PC-9 (cell line): ENCODE measurements at regions not wholly inside any gene's neighbourhood (a gene's known extent, or its start where the extent isn't known, plus 50 kb on each side); places are given as distances from the start of the nearest gene placed in this dataset.

Experiments
- BruUV-seq: library from RNA; stranded (reverse); fragments of 400-500 nt; replicated peaks from 2 replicates; lab custom pipeline; 2021; lab: Mats Ljungman, UMichigan
- CTCF ChIA-PET: fragments of 300-600 bp; sonication (Branson Sonifier 250); formaldehyde crosslinking; loops from one replicate; lab custom pipeline; 2022; ENCODE audit warnings: antibody characterized with exemption; lab: Charles Lee
- POLR2A ChIA-PET: fragments of 300-600 bp; sonication (Branson Sonifier 250); formaldehyde crosslinking; loops from one replicate; lab custom pipeline; 2022; ENCODE audit warnings: antibody characterized with exemption; ENCODE audit not compliant: unreplicated experiment; lab: Charles Lee
- DNase-seq, 2 experiments: peaks; one replicate each; pipeline versions ENCODE4 v3.0.0 to v3.0.0-alpha.2; 2015 to 2022; ENCODE audit warnings: mixed read lengths in 1 of 2
- H2AFZ ChIP-seq: fragments of 200-600 bp; sonication (generic); 2 replicates; pipeline ENCODE4 v1.8.1; 2017; ENCODE audit warnings: antibody characterized with exemption
- H3F3A ChIP-seq: fragments of 200-600 bp; sonication (generic); 2 replicates; pipeline ENCODE4 v1.8.1; 2017; ENCODE audit warnings: antibody characterized with exemption, mild to moderate bottlenecking, low read depth; ENCODE audit not compliant: insufficient read depth
- H3K27ac ChIP-seq: fragments of 200-600 bp; sonication (generic); 2 replicates; pipeline ENCODE4 v1.6.1; 2016; ENCODE audit warnings: mixed run types
- H3K27me3 ChIP-seq: fragments of 200-600 bp; sonication (generic); 2 replicates; pipeline ENCODE4 v1.6.1; 2016; ENCODE audit warnings: low read depth, mixed run types; ENCODE audit not compliant: insufficient read depth
- H3K36me3 ChIP-seq: fragments of 200-600 bp; sonication (generic); 2 replicates; pipeline ENCODE4 v1.6.1; 2016; ENCODE audit warnings: low read depth, mixed run types
- H3K4me1 ChIP-seq: fragments of 200-600 bp; sonication (generic); replicated peaks from 2 replicates; pipeline ENCODE4 v1.6.1; 2016; ENCODE audit warnings: mixed run types; ENCODE audit not compliant: insufficient read depth
- H3K4me2 ChIP-seq: fragments of 200-600 bp; sonication (generic); 2 replicates; pipeline ENCODE4 v1.6.1; 2017; ENCODE audit warnings: mixed run types
- H3K4me3 ChIP-seq: fragments of 200-600 bp; sonication (generic); 2 replicates; pipeline ENCODE4 v1.6.1; 2016; ENCODE audit warnings: mixed run types
- H3K79me2 ChIP-seq: fragments of 200-600 bp; sonication (generic); 2 replicates; pipeline ENCODE4 v1.6.1; 2017; ENCODE audit warnings: low read depth, mixed run types
- H3K9me2 ChIP-seq: fragments of 200-600 bp; sonication (generic); 2 replicates; pipeline ENCODE4 v1.8.1; 2017; ENCODE audit warnings: mild to moderate bottlenecking; ENCODE audit not compliant: insufficient read depth
- H3K9me3 ChIP-seq: fragments of 200-600 bp; sonication (generic); 2 replicates; pipeline ENCODE4 v1.8.1; 2016; ENCODE audit warnings: low read depth; ENCODE audit not compliant: insufficient read depth
- H4K20me1 ChIP-seq: fragments of 200-600 bp; sonication (generic); 2 replicates; pipeline ENCODE4 v1.8.1; 2017; ENCODE audit not compliant: insufficient read depth
- EZH2 ChIP-seq: fragments of 200-600 bp; sonication (generic); IDR thresholded peaks from 2 replicates; pipeline ENCODE4 v1.8.0; 2017; ENCODE audit warnings: antibody characterized with exemption, low read depth
- intact Hi-C: fragments of 100-400 bp; cut with micrococcal nuclease; formaldehyde crosslinking; loops from one replicate; pipeline ENCODE4 v1.10.0; 2022; ENCODE audit not compliant: unreplicated experiment
- TF ChIP-seq, protein P1 (sequence below): fragments of 200-600 bp; sonication (generic); conservative IDR thresholded peaks from 2 replicates; pipeline ENCODE4 v1.6.1; 2017; ENCODE audit warnings: mixed run types, antibody characterized with exemption, mild to moderate bottlenecking, moderate library complexity

DNA sequence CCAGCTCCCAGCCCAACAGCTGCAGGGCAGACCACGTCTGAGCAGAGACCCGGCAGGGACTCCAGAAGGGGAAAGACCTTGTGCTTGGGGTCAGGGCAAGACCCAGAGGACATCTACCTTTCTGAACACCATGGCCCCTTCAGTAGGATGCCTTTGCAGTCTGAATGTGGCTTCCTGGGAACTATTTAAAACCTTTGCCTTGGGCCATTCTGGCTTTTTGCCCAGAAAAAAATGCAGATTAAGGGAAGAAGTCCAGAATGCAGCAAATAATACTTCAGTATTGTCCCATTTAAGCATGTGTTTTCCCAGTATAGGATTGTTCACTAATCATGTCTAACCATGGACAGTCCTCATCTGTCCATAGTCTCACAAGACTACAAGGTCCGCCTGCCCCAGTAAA lies 67.5 kb upstream of the ERCC6L2 start:
- Histone ChIP-seq H3K9me2 (no peaks in the 10 kb centered on the region), H3K4me1 (no peaks in the 10 kb centered on the region), H3K4me2 (no peak overlapping the region), H3K9me3 (no peaks in the 10 kb centered on the region; the same call in 1 of the 2 replicates), H3K27me3 (0 out of 2 replicates have a peak, but pooled peaks cover 4% of the 10 kb centered on the region), H3F3A (no peaks in the 10 kb centered on the region), H4K20me1 (no peaks in the 10 kb centered on the region), H3K4me3 (no peak overlapping the region), H3K79me2 (no peaks in the 10 kb centered on the region), H3K27ac (no peak overlapping the region), H2AFZ (no peak overlapping the region), H3K36me3 (no peaks in the 10 kb centered on the region)
- peak in 1 of 2 experiments; percentile 49 for DNase-seq
- CTCF ChIA-PET, result no interaction called here
- TF ChIP-seq, protein P1, sequence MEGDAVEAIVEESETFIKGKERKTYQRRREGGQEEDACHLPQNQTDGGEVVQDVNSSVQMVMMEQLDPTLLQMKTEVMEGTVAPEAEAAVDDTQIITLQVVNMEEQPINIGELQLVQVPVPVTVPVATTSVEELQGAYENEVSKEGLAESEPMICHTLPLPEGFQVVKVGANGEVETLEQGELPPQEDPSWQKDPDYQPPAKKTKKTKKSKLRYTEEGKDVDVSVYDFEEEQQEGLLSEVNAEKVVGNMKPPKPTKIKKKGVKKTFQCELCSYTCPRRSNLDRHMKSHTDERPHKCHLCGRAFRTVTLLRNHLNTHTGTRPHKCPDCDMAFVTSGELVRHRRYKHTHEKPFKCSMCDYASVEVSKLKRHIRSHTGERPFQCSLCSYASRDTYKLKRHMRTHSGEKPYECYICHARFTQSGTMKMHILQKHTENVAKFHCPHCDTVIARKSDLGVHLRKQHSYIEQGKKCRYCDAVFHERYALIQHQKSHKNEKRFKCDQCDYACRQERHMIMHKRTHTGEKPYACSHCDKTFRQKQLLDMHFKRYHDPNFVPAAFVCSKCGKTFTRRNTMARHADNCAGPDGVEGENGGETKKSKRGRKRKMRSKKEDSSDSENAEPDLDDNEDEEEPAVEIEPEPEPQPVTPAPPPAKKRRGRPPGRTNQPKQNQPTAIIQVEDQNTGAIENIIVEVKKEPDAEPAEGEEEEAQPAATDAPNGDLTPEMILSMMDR, result no peak
- TF ChIP-seq EZH2, result no peak
- intact Hi-C loops, result loop anchor here (5.0 kb wide), 1 partner anchor 49 kb away; no protein-coding TSS in a partner anchor
- BruUV-seq, result no TSS peak
- POLR2A ChIA-PET, result no interaction called here

DNA sequence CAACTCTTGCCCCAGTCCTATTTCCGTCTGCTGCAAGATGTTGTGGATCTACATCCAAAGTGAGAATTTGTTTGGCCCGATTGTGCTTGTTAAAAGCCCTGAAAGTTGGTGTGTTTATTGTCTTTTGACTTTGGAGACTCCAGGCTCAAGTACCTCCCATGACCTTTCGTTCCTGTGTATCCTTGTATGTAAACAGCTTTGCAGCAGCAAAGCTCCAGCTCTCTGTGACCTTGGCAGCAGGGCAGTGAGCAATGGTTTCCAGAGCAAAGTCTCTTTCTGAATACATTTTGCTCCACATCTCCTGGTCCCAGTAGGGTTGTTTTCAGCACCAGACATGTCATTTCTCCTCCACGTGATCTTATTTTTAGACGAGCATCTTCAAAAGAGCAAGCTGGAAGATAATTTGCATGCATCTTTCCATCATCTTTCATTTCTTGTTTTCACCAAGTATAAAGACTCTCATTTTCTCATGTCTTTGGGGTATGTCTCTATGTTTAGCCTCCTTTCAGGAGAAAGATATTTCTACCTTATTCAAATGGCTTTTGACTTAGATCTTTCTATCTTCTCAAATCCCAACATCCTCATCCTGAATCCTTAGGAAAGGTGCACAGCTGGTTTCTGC lies 68.1 kb upstream of the ERCC6L2 start:
- no peak overlapping the region for H2AFZ ChIP-seq
- ChIA-PET POLR2A (no interaction called here), CTCF (no interaction called here)
- no peaks in the 10 kb centered on the region for H3K4me1 ChIP-seq
- no peaks in the 10 kb centered on the region for H4K20me1 ChIP-seq
- no peaks in the 10 kb centered on the region for H3K9me2 ChIP-seq
- H3K4me2 ChIP-seq, result no peak overlapping the region
- H3K27me3 ChIP-seq, result 0 out of 2 replicates have a peak, but pooled peaks cover 4% of the 10 kb centered on the region
- H3K9me3 ChIP-seq, result no peaks in the 10 kb centered on the region; the same call in 1 of the 2 replicates
- TF ChIP-seq, protein P1, result no peak
- no peak for TF ChIP-seq EZH2
- no peaks in the 10 kb centered on the region for H3K36me3 ChIP-seq
- no peaks in the 10 kb centered on the region for H3K79me2 ChIP-seq
- H3K4me3 ChIP-seq, result no peak overlapping the region
- intact Hi-C loops, result loop anchor here (5.0 kb wide), 1 partner anchor 50 kb away; no protein-coding TSS in a partner anchor
- no peak overlapping the region for H3K27ac ChIP-seq
- no TSS peak for BruUV-seq
- no peak for DNase-seq
- H3F3A ChIP-seq, result no peaks in the 10 kb centered on the region

DNA sequence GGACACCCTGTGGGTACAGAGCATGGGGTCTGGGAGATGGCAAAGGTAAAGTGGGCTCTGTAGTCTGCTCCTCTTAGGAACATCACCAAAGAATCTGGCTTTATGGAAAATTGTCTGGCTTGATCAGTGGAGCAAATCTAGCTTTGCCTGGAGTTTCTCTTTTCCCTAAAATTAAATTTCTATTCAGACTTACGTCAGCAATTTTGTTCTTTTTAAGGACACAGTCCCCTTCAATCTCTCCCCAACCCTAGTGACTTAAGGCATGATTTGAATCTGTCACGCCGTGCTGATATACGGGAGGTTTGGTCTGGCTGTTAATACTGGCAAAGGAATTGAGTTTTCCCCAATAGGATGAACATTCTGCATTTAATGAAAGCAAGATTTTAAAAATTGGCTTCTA lies 72.3 kb upstream of the ERCC6L2 start:
- H3K27me3 ChIP-seq, result 0 out of 2 replicates have a peak, but pooled peaks cover 4% of the 10 kb centered on the region
- ChIA-PET POLR2A (no interaction called here), CTCF (no interaction called here)
- H3K9me2 ChIP-seq, result no peaks in the 10 kb centered on the region
- no peaks in the 10 kb centered on the region for H3K4me1 ChIP-seq
- no peaks in the 10 kb centered on the region for H3K79me2 ChIP-seq
- no peak overlapping the region for H2AFZ ChIP-seq
- no TSS peak for BruUV-seq
- no peak overlapping the region for H3K4me2 ChIP-seq
- H3K9me3 ChIP-seq, result no peaks in the 10 kb centered on the region; the same call in 1 of the 2 replicates
- DNase-seq, result no peak
- H3F3A ChIP-seq, result no peaks in the 10 kb centered on the region
- intact Hi-C loops, result no loop called here
- TF ChIP-seq, protein P1, result no peak
- TF ChIP-seq EZH2, result no peak
- H3K27ac ChIP-seq, result no peak overlapping the region
- H3K36me3 ChIP-seq, result no peaks in the 10 kb centered on the region
- H4K20me1 ChIP-seq, result no peaks in the 10 kb centered on the region
- no peak overlapping the region for H3K4me3 ChIP-seq
